Germinal center (tissue), 1 donor: ENCODE measurements at regions not wholly inside any gene's neighbourhood (a gene's known extent, or its start where the extent isn't known, plus 50 kb on each side); places are given as distances from the start of the nearest gene placed in this dataset.

Source experiments
- DNase-seq: peaks from one replicate; pipeline ENCODE4 v3.0.0; 2012; ENCODE audit warnings: mixed read lengths, low spot score

- DNase-seq = no peak
These were observed 1448.0 kb downstream of the AACS start for GRCh38 chr12:126512916-126513913.

DNA sequence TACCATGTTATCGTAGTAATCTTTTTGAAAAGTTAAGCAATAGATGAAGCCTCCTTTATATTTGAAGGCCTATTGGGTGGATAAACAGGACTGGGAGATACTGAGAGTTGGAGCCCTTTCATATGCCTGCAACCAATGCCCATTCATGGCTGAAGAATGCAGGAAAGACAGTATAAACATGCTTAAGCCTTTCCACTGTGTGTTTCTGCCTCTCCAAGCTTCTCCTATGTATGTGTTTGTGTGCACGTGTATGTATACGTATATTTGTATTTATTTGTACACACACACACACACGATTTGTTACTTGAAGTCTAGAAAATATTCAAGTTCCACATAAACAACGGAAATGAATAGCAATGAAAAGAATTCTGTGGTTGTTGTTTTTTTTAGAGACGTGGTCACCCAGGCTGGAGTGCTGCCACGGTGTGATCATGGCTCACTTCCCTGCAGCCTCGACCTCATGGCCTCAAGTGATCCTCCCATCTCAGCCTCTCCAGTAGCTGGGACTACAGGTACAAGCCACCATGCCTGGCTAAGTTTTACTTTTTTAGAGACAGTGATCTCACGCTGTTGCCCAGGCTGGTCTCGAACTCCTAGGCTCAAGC is 1453.5 kb downstream of the AACS start:
- DNase-seq = no peak

GRCh38 chr12:126519833-126520232 is 1454.6 kb downstream of the AACS start:
- DNase-seq = no peak

- no peak for DNase-seq
These were observed 1458.7 kb downstream of the AACS start for GRCh38 chr12:126523891-126524290.

DNA sequence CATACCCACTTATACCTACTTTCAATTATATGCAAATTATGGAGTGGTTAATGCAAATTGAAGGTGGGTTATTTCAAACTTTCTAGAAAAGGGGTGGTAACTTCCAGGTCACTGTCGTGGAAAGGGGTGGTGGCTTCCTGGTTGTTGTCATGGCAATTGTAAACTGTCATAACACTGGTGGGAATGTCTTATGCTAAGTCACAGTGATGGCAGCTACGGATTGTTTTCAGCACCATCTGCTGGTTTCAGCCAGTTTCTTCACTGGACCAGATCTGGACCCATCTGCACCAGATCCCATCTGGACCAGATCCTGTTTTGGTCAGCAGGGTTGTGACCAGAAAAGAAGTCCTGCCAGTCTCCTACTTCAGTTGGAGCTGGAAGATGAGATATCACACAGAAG is 1469.3 kb downstream of the AACS start:
- DNase-seq = no peak

GRCh38 chr12:126534942-126535341 is 1469.7 kb downstream of the AACS start:
- DNase-seq = no peak

DNA sequence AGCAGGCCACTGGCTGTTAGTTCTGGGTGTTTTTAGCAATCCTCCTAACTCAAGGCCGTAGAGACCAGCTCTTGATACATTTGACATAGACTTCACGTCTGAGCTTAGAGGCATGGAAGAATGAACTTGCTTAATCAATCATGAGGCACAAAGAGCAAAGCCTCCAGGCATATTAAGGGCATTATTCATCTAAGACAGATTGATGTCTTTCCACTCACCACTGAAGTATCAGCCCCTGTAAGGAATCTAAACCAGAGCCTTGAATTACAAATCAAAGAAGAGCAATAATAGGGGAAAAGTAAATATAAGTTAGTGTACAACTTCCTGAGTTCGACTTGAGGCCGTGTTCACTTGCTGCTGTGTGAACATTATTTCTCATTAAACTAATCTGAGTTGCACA is 1470.7 kb downstream of the AACS start:
- DNase-seq = no peak

- no peak for DNase-seq
These were observed 1472.8 kb downstream of the AACS start for GRCh38 chr12:126537961-126538530.

DNA sequence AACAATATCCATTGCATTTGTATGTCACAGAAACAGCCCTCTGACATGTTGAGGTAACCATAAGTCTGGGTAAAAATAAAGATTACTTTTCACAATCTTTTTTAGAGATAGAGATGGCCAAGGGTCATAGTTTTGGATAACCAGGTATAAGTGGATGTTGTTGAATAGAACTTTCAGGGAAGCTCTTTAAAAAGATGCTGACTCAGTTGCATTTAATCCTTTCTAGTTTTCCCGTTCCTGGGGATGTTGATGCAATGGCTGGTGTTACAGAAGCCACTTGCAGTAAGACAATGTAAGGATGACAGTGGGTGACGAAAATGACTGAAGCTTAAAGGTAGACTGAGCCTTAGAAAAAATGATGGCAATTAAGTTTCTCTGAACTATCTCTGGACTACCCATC is 1473.7 kb downstream of the AACS start:
- no peak for DNase-seq

DNA sequence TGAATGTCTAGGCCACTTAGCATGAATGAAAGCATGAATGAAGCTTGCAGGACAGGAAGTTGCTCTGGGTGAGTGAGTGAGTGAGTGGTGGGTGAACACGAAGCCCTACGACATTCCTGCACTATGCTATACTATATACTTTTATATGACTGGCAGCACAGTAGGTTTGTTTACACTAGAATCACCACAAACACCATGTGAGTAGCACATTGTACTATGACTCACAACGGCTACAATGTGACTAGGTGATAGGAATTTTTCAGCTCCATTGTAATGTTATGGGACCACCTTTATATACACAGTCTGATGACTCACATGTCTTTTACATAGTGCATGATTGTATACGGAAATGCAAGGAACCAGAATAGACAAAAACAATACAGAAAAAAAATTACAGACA is 1480.2 kb downstream of the AACS start:
- DNase-seq = no peak

GRCh38 chr12:126547905-126548304 is 1482.7 kb downstream of the AACS start:
- DNase-seq = no peak

DNA sequence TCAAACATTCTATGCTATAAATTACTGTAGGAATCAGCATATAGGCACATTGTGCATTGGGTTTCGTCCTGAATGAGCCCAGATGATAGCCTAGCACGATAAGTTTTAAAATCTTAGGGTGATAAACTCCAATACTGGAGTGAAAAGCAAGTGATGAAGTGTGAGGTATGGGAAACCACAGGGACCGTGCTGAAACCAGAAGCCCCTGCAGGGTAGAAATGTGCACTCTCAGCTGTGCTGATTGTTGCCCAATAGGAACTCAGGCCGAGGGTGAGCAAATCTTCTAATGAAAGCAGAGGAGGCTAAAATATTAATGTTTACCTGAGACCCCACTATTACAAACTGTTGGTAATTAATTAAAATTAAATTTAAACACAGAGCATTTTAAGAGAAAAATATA is 1486.6 kb downstream of the AACS start:
- no peak for DNase-seq

- DNase-seq = no peak
These were observed 1489.4 kb downstream of the AACS start for GRCh38 chr12:126554625-126555024.

- DNase-seq = no peak
These were observed 1492.4 kb downstream of the AACS start for GRCh38 chr12:126557659-126558058.

- DNase-seq = no peak
These were observed 1493.0 kb downstream of the AACS start for GRCh38 chr12:126558219-126558618.

DNA sequence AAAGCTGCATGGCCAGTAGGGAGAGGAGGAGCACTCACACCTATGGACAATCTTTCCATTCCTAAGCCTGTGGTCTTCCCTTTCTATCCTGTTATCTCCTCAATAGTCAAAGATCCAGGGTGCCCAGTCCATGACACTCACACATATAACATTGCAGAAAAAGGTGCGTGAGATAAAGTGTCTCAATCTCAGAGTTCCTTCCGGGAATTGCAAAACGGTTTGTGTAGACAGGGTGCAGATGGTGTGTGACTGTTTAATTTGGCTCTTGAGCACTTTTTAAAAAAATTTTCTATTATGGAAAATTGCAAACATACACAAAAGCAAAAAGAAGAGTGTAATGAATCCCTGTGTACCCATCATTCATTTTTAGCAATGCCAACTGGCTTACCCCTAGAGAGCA is 1493.6 kb downstream of the AACS start:
- DNase-seq = no peak

DNA sequence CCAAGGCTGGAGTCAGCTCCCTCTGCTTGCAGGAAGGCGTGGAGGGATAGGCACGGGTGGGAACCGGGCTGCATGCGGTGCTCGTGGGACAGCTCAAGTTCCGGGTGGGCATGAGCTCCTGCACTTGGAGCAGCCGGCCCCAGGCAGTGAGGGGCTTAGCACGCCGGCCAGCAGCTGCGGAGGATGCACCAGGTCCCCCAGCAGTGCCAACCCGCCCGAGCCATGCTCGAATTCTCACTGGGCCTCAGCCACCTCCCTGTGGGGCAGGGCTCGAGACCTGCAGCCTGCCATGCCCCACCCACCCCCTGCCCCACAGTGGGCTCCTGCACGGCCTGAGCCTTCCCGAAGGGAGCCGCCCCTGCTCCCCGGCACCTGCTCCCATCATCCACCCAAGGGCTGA is 1501.8 kb downstream of the AACS start:
- no peak for DNase-seq

DNA sequence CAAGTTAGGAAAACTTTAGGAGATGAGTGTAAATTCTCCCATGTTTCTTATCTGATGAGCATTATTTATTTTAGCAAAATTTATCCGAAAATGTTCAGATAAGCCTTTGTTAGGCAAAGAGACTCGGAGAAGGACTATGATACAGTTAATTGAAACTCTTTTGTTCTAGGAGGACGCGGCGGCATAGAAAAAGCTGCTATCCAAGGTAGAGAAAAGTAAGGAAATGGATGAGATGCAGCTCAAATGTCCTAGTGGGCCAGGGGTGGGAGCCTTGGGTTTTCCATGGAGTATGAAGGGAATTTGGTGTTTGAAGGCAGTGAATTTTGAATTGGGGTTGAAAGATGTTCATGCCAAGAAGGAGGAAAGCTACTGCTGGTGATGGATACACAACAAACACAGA is 1504.5 kb downstream of the AACS start:
- no peak for DNase-seq

GRCh38 chr12:126570566-126570965 is 1505.3 kb downstream of the AACS start:
- no peak for DNase-seq

DNA sequence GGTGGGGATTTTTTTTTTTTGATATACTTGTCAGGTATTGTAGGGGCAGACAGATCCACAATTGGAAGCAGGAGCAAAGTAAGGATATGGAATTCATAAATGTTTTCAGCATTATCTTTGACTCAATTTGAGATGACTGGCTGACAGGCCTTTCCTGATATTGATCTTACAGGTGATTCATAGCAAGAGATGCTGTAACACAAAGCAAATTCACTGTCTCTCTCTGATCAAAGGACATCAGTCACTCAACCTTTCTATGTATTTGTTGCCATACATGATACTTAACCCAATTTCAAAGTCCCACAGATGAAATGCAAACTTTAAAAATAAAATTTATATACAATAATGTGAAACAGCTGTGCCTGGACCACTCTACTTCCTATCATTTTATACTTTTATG is 1506.9 kb downstream of the AACS start:
- DNase-seq = no peak

- no peak for DNase-seq
These were observed 1516.4 kb downstream of the AACS start for GRCh38 chr12:126581655-126582054.

DNA sequence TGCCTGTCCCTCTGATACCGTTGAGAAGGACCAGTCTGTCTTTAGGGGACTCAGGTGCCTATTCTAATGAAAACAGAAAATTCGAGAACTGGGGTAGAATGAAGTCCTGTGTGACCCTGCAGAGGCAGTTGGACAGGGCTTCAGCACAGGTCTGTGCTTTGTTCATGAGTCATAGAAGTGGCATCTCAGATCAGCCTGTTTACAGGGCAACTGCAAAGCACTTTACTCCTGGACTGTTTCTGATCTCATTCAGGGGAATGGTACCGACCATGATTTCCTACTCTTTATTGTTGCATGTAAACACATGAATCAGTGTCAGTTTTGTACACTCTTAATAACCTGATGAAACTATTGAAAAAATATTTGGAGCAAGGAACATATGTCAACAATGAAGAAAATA is 1517.0 kb downstream of the AACS start:
- no peak for DNase-seq

GRCh38 chr12:126588586-126589249 is 1523.5 kb downstream of the AACS start:
- DNase-seq = no peak
